ENCODE measurements at regions not wholly inside any gene's neighbourhood (a gene's known extent, or its start where the extent isn't known, plus 50 kb on each side); places are given as distances from the start of the nearest gene placed in this dataset.
"Not testable (repeated sequence)": the region's sequence is repeated elsewhere in the genome, so short reads cannot be mapped to it uniquely, and the experiment has no call there.

DNA sequence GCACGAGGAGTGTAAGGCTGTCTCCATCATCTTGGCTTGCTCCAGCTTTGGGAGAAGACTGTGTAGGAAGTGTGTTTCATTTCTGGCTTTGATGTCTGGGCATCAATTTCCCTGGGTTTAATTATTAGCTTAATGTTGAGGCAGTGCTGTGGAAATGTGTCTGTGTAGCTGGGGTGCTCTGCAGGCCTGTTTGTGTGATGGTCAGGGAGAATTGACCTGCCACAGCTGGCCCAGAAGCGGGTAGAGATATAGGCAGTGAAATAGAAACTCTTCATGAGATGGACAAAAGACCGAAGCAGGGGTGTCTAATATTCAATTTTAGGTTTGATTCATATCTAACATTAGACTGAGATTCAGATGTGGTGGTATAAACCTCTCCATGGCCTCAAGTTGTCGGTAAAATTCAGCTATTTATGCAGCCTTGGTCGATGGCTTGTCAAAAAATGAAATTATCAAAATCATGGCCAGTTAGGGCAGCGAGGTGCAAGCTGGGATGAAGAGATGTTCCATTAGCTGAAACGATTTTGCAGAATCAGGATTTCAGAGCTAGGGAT lies 95.3 kb upstream of the SNX9 start:
- H3K27ac ChIP-seq: no peak overlapping the region
- CTCF ChIA-PET: interaction anchor here (1.1 kb wide), 1 partner anchor 36 kb away, joined by 3 read pairs; no protein-coding TSS in a partner anchor
- no peak for DNase-seq (ENCODE audit: low spot score)
- TF ChIP-seq, protein P1, sequence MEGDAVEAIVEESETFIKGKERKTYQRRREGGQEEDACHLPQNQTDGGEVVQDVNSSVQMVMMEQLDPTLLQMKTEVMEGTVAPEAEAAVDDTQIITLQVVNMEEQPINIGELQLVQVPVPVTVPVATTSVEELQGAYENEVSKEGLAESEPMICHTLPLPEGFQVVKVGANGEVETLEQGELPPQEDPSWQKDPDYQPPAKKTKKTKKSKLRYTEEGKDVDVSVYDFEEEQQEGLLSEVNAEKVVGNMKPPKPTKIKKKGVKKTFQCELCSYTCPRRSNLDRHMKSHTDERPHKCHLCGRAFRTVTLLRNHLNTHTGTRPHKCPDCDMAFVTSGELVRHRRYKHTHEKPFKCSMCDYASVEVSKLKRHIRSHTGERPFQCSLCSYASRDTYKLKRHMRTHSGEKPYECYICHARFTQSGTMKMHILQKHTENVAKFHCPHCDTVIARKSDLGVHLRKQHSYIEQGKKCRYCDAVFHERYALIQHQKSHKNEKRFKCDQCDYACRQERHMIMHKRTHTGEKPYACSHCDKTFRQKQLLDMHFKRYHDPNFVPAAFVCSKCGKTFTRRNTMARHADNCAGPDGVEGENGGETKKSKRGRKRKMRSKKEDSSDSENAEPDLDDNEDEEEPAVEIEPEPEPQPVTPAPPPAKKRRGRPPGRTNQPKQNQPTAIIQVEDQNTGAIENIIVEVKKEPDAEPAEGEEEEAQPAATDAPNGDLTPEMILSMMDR (conservative IDR thresholded peaks at IDR 0.05; ENCODE audit: low read depth): no peak
- POLR2A ChIA-PET (ENCODE audit: low non-redundant PET): no interaction called here

DNA sequence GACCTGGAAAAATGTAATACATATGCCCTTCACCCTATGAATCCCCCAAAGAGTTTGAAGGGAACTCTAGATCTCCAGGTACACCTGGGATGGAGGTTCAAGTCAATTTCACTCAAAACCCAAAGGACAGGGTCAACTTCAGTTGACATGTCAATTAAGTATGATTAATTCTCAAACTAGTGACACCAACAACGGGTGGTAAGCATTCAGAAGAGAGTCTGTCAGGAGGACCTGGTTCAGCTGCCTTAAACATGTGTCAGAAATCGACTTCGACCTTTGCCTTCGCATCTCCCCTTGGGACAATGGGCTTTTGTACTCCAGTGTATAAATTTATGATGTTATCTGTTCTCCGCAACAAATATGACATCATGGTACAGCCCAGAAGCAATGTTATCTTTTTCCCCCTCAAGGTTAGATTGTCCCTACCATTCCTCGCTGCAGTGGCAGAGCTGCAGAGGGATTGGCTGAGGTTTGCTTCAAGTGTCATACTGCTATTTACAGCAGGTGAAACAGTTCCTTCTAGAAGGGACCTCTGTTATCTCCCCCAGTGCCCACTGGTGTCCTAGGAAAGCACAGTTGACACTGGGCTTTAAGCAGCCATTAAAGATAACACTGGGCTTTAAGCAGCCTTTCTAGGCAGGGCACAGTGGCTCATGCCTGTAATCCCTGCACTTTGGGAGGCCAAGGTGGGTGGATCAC lies 94.7 kb upstream of the SNX9 start:
- no peak overlapping the region for H3K27ac ChIP-seq
- no peak for DNase-seq (ENCODE audit: low spot score)
- TF ChIP-seq, protein P1 (conservative IDR thresholded peaks at IDR 0.05; ENCODE audit: low read depth): no peak
- ChIA-PET CTCF (interaction anchor here (1.1 kb wide), 1 partner anchor 35 kb away, joined by 3 read pairs; no protein-coding TSS in a partner anchor), POLR2A (ENCODE audit: low non-redundant PET) (no interaction called here)

DNA sequence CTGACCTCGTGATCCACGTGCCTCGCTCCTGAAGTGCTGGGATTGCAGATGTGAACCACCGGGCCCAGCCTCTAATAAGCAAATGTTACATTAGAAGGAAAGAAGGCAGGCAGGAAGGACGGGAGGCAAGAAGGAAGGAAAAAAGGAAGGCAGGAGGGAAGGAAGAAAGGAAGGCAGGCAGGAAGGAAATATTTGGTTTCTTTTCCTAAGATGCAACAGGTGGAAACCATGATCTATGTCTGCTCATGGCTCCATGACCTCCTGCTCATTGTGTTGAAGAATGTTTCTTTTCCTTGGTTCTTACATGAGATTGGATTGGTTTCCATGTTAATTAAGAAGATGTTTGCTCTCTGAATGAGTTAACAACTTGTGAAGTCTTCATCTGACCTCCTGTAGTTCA lies 91.8 kb upstream of the SNX9 start:
- TF ChIP-seq, protein P1 (conservative IDR thresholded peaks at IDR 0.05; ENCODE audit: low read depth): no peak
- H3K27ac ChIP-seq: no peak overlapping the region
- CTCF ChIA-PET: no interaction called here
- POLR2A ChIA-PET (ENCODE audit: low non-redundant PET): no interaction called here
- no peak for DNase-seq (ENCODE audit: low spot score)

DNA sequence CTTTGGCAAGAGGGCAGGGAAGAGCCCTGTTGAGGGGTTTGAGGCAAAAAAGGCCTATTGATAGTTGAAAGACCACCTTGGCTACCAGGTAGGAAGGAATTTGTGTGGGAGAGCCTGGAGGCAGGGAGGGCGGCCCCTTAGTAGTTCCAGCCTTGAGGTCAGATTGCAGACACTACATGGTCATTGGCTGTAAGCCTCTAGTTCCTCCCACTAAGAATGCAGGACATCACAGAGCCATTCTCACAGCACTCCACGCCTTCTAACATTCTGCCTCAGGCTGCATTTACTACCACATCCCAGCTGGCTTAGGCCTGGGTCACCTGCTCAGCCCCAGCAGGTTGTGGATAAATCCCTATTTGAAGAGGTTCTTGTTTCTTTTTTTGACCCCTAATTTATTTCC lies 91.0 kb upstream of the SNX9 start:
- CTCF ChIA-PET: no interaction called here
- POLR2A ChIA-PET (ENCODE audit: low non-redundant PET): no interaction called here
- no peak for DNase-seq (ENCODE audit: low spot score)
- TF ChIP-seq, protein P1 (conservative IDR thresholded peaks at IDR 0.05; ENCODE audit: low read depth): no peak
- H3K27ac ChIP-seq: no peak overlapping the region

DNA sequence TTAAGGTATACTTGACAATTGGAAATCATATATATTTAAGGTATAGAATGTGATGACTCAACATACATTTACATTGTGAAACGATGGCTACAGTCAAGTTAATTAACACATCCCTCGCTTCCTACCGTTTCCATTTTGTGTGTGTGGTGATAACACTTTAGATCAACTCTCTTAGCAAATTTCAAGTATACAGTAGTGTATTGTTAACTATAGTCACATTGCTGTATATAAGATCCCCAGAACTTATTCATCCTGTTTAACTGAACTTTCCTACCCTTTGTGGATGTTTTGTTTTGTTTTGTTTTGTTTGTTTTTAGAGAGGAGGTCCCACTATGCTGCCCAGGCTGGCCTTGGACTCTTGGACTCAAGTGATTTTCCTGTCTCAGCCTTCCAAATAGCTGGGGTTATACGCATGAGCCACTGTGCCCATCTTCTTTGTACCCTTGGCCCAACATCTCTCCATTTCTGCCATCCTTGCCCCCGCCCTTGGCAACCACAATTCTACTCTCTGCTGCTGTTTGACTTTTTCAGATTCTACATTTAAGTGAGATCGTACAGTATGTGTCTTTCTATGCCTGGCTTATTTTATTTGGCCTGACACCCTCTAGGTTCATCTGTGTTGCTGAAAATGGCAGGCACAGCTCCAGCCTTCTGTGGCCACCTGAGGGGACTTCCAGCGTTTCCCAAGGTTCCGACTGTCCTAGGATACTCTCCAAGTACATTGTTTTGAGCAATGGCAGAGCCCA lies 90.5 kb upstream of the SNX9 start:
- DNase-seq (ENCODE audit: low spot score): no peak
- ChIA-PET POLR2A (ENCODE audit: low non-redundant PET) (no interaction called here), CTCF (no interaction called here)
- no peak overlapping the region for H3K27ac ChIP-seq
- TF ChIP-seq, protein P1 (conservative IDR thresholded peaks at IDR 0.05; ENCODE audit: low read depth): no peak

DNA sequence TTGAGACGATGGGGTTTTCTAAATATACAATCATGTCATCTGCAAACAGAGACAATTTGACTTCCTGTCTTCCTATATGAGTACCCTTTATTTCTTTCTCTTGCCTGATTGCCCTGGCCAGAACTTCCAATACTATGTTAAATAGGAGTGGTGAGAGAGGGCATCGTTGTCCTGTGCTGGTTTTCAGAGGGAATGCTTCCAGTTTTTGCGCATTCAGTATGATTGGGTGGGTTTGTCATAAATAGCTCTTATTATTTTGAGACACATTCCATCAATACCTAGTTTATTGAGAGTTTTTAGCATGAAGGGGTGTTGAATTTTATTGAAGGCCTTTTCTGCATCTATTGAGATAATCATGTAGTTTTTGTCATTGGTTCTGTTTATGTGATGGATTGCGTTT lies 86.5 kb upstream of the SNX9 start:
- H3K27ac ChIP-seq; DNase-seq (ENCODE audit: low spot score); POLR2A ChIA-PET (ENCODE audit: low non-redundant PET); CTCF ChIA-PET: not testable (repeated sequence)

Measured in RWPE1 (cell line).